Cardiac septum (tissue), 1 donor: ENCODE measurements at regions not wholly inside any gene's neighbourhood (a gene's known extent, or its start where the extent isn't known, plus 50 kb on each side); places are given as distances from the start of the nearest gene placed in this dataset.

Experiments
- DNase-seq: peaks from one replicate; pipeline ENCODE4 v3.0.0-alpha.2; 2020; ENCODE audit warnings: low spot score
- intact Hi-C: fragments of 100-400 bp; cut with DNase I; formaldehyde crosslinking; loops from one replicate; pipeline ENCODE4 v1.14.0; 2022
- donor health status: DM: no; HTN: no; CAD: no.

- DNase-seq: no peak
- intact Hi-C loops: no loop called here
Observed at GRCh38 chr12:13777374-13777773, 204.0 kb downstream of the GRIN2B start.

- intact Hi-C loops: no loop called here
- no peak for DNase-seq
Observed at GRCh38 chr12:13772264-13772663, 209.1 kb downstream of the GRIN2B start.

GRCh38 chr12:13770576-13770975, 210.8 kb downstream of the GRIN2B start:
- intact Hi-C loops: no loop called here
- DNase-seq: no peak

- intact Hi-C loops: no loop called here
- DNase-seq: no peak
Observed at GRCh38 chr12:13769966-13770365, 211.4 kb downstream of the GRIN2B start.

GRCh38 chr12:13769273-13769672, 212.1 kb downstream of the GRIN2B start:
- no peak for DNase-seq
- intact Hi-C loops: no loop called here

- intact Hi-C loops: no loop called here
- DNase-seq: no peak
Observed at GRCh38 chr12:13764748-13765147, 216.7 kb downstream of the GRIN2B start.

- DNase-seq: no peak
- intact Hi-C loops: no loop called here
Observed at GRCh38 chr12:13749389-13749788, 232.0 kb downstream of the GRIN2B start.

- intact Hi-C loops: no loop called here
- DNase-seq: no peak
Observed at GRCh38 chr12:13745111-13745860, 236.1 kb downstream of the GRIN2B start.

GRCh38 chr12:13744561-13744960, 236.8 kb downstream of the GRIN2B start:
- intact Hi-C loops: loop anchor here (5.0 kb wide), 1 partner anchor 198 kb away; no protein-coding TSS in a partner anchor
- DNase-seq: no peak

- intact Hi-C loops: loop anchor here (5.0 kb wide), 1 partner anchor 202 kb away; no protein-coding TSS in a partner anchor
Observed at GRCh38 chr12:13740149-13740545, 241.3 kb downstream of the GRIN2B start.

GRCh38 chr12:13735734-13736133, 245.7 kb downstream of the GRIN2B start:
- DNase-seq: no peak
- intact Hi-C loops: loop anchor here (5.0 kb wide), 2 partner anchors 132 to 432 kb away; no protein-coding TSS in a partner anchor

More at GRCh38 chr12:13740149-13740545, 241.3 kb downstream of the GRIN2B start:
- DNase-seq: no peak

GRCh38 chr12:13734584-13735152, 246.7 kb downstream of the GRIN2B start:
- DNase-seq: no peak
- intact Hi-C loops: loop anchor here (5.0 kb wide), 2 partner anchors 133 to 433 kb away; no protein-coding TSS in a partner anchor

GRCh38 chr12:13727707-13728195, 253.7 kb downstream of the GRIN2B start:
- intact Hi-C loops: no loop called here
- no peak for DNase-seq

GRCh38 chr12:13725049-13725448, 256.4 kb downstream of the GRIN2B start:
- intact Hi-C loops: no loop called here
- DNase-seq: no peak

- intact Hi-C loops: no loop called here
Observed at GRCh38 chr12:13724136-13724535, 257.3 kb downstream of the GRIN2B start.

GRCh38 chr12:13719986-13720385, 261.4 kb downstream of the GRIN2B start:
- intact Hi-C loops: no loop called here
- DNase-seq: no peak

More at GRCh38 chr12:13724136-13724535, 257.3 kb downstream of the GRIN2B start:
- DNase-seq: no peak

GRCh38 chr12:13718271-13718670, 263.1 kb downstream of the GRIN2B start:
- intact Hi-C loops: no loop called here
- DNase-seq: no peak

GRCh38 chr12:13716119-13716518, 265.3 kb downstream of the GRIN2B start:
- intact Hi-C loops: no loop called here

GRCh38 chr12:13713556-13714410, 267.6 kb downstream of the GRIN2B start:
- DNase-seq: no peak
- intact Hi-C loops: no loop called here

More at GRCh38 chr12:13716119-13716518, 265.3 kb downstream of the GRIN2B start:
- DNase-seq: no peak

- DNase-seq: no peak
- intact Hi-C loops: no loop called here
Observed at GRCh38 chr12:13707829-13708228, 273.6 kb downstream of the GRIN2B start.
